ENCODE measurements at regions not wholly inside any gene's neighbourhood (a gene's known extent, or its start where the extent isn't known, plus 50 kb on each side); places are given as distances from the start of the nearest gene placed in this dataset.
A peak's percentile ranks its signal among the peaks of the same experiment; 100 is the strongest.
"Not testable (repeated sequence)": the region's sequence is repeated elsewhere in the genome, so short reads cannot be mapped to it uniquely, and the experiment has no call there.

- no peak for DNase-seq
- H3K36me3 ChIP-seq (ENCODE audit: control insufficient read depth, insufficient read depth, low read length), result no peaks in the 10 kb centered on the region
- 94% methylated on average over 5 of the region's 9 CpGs for WGBS (ENCODE audit: insufficient coverage)
- H3K4me3 ChIP-seq (ENCODE audit: low read length), result no peak overlapping the region
- H3K27me3 ChIP-seq (ENCODE audit: control insufficient read depth, insufficient read depth, low read length), result peaks cover 4% of the 10 kb centered on the region
- no peaks in the 10 kb centered on the region for H3K9me3 ChIP-seq (replicated peaks; ENCODE audit: control insufficient read depth, low read depth, low read length)
- H3K4me1 ChIP-seq (ENCODE audit: control insufficient read depth, insufficient read depth, low read length), result no peaks in the 10 kb centered on the region
- H3K27ac ChIP-seq (ENCODE audit: low read length), result no peak overlapping the region
Measured at GRCh38 chrX:542179-542578, 88.4 kb upstream of the SHOX start.

- no peaks in the 10 kb centered on the region for H3K9me3 ChIP-seq (replicated peaks; ENCODE audit: control insufficient read depth, low read depth, low read length)
- H3K36me3 ChIP-seq (ENCODE audit: control insufficient read depth, insufficient read depth, low read length), result no peaks in the 10 kb centered on the region
- H3K27me3 ChIP-seq (ENCODE audit: control insufficient read depth, insufficient read depth, low read length), result peaks cover 4% of the 10 kb centered on the region
- DNase-seq, result peak; percentile 27
- WGBS (ENCODE audit: insufficient coverage), result 35% methylated on average over 16 of the region's 19 CpGs
- H3K4me1 ChIP-seq (ENCODE audit: control insufficient read depth, insufficient read depth, low read length), result no peaks in the 10 kb centered on the region
- H3K4me3 ChIP-seq (ENCODE audit: low read length), result no peak overlapping the region
- H3K27ac ChIP-seq (ENCODE audit: low read length), result no peak overlapping the region
Measured at GRCh38 chrX:545452-545885, 85.1 kb upstream of the SHOX start.

- H3K36me3 ChIP-seq (ENCODE audit: control insufficient read depth, insufficient read depth, low read length), result no peaks in the 10 kb centered on the region
- no peaks in the 10 kb centered on the region for H3K4me1 ChIP-seq (ENCODE audit: control insufficient read depth, insufficient read depth, low read length)
- no peak for DNase-seq
- no peak overlapping the region for H3K27ac ChIP-seq (ENCODE audit: low read length)
- WGBS (ENCODE audit: insufficient coverage), result 78% methylated on average over 1 of the region's 1 CpG
- no peak overlapping the region for H3K4me3 ChIP-seq (ENCODE audit: low read length)
- no peaks in the 10 kb centered on the region for H3K9me3 ChIP-seq (replicated peaks; ENCODE audit: control insufficient read depth, low read depth, low read length)
- no peaks in the 10 kb centered on the region for H3K27me3 ChIP-seq (ENCODE audit: control insufficient read depth, insufficient read depth, low read length)
Measured at GRCh38 chrX:550514-550913, 80.1 kb upstream of the SHOX start.

- H3K27me3 ChIP-seq (ENCODE audit: control insufficient read depth, insufficient read depth, low read length), result no peaks in the 10 kb centered on the region
- H3K27ac ChIP-seq (ENCODE audit: low read length), result no peak overlapping the region
- H3K9me3 ChIP-seq (replicated peaks; ENCODE audit: control insufficient read depth, low read depth, low read length), result no peaks in the 10 kb centered on the region
- 88% methylated on average over 2 of the region's 2 CpGs for WGBS (ENCODE audit: insufficient coverage)
- no peak for DNase-seq
- H3K4me1 ChIP-seq (ENCODE audit: control insufficient read depth, insufficient read depth, low read length), result no peaks in the 10 kb centered on the region
- H3K36me3 ChIP-seq (ENCODE audit: control insufficient read depth, insufficient read depth, low read length), result no peaks in the 10 kb centered on the region
- no peak overlapping the region for H3K4me3 ChIP-seq (ENCODE audit: low read length)
Measured at GRCh38 chrX:551306-551705, 79.3 kb upstream of the SHOX start.

GRCh38 chrX:552496-552895 lies 78.1 kb upstream of the SHOX start:
- 84% methylated on average over 14 of the region's 17 CpGs for WGBS (ENCODE audit: insufficient coverage)

GRCh38 chrX:554271-554670 lies 76.3 kb upstream of the SHOX start:
- Histone ChIP-seq H3K36me3 (ENCODE audit: control insufficient read depth, insufficient read depth, low read length) (no peaks in the 10 kb centered on the region), H3K27ac (ENCODE audit: low read length) (no peak overlapping the region), H3K9me3 (replicated peaks; ENCODE audit: control insufficient read depth, low read depth, low read length) (no peaks in the 10 kb centered on the region), H3K27me3 (ENCODE audit: control insufficient read depth, insufficient read depth, low read length) (no peaks in the 10 kb centered on the region), H3K4me3 (ENCODE audit: low read length) (no peak overlapping the region), H3K4me1 (ENCODE audit: control insufficient read depth, insufficient read depth, low read length) (no peaks in the 10 kb centered on the region)
- DNase-seq, result no peak
- 61% methylated on average over 18 of the region's 21 CpGs for WGBS (ENCODE audit: insufficient coverage)

More at GRCh38 chrX:552496-552895, 78.1 kb upstream of the SHOX start:
- DNase-seq, result no peak
- H3K4me1 ChIP-seq (ENCODE audit: control insufficient read depth, insufficient read depth, low read length), result no peaks in the 10 kb centered on the region
- H3K27ac ChIP-seq (ENCODE audit: low read length), result no peak overlapping the region
- H3K27me3 ChIP-seq (ENCODE audit: control insufficient read depth, insufficient read depth, low read length), result no peaks in the 10 kb centered on the region
- H3K9me3 ChIP-seq (replicated peaks; ENCODE audit: control insufficient read depth, low read depth, low read length), result no peaks in the 10 kb centered on the region
- no peak overlapping the region for H3K4me3 ChIP-seq (ENCODE audit: low read length)
- H3K36me3 ChIP-seq (ENCODE audit: control insufficient read depth, insufficient read depth, low read length), result no peaks in the 10 kb centered on the region

GRCh38 chrX:555725-556666 lies 74.6 kb upstream of the SHOX start:
- no peak overlapping the region for H3K27ac ChIP-seq (ENCODE audit: low read length)
- no peak for DNase-seq
- no peak overlapping the region for H3K4me3 ChIP-seq (ENCODE audit: low read length)
- no peaks in the 10 kb centered on the region for H3K36me3 ChIP-seq (ENCODE audit: control insufficient read depth, insufficient read depth, low read length)
- H3K9me3 ChIP-seq (replicated peaks; ENCODE audit: control insufficient read depth, low read depth, low read length), result no peaks in the 10 kb centered on the region
- 33% methylated on average over 17 of the region's 37 CpGs for WGBS (ENCODE audit: insufficient coverage)
- H3K4me1 ChIP-seq (ENCODE audit: control insufficient read depth, insufficient read depth, low read length), result no peaks in the 10 kb centered on the region
- no peaks in the 10 kb centered on the region for H3K27me3 ChIP-seq (ENCODE audit: control insufficient read depth, insufficient read depth, low read length)

GRCh38 chrX:557601-558000 lies 73.0 kb upstream of the SHOX start:
- not testable (repeated sequence) for H3K36me3 ChIP-seq (ENCODE audit: control insufficient read depth, insufficient read depth, low read length); H3K4me1 ChIP-seq (ENCODE audit: control insufficient read depth, insufficient read depth, low read length); DNase-seq; H3K27ac ChIP-seq (ENCODE audit: low read length); H3K27me3 ChIP-seq (ENCODE audit: control insufficient read depth, insufficient read depth, low read length); H3K9me3 ChIP-seq (replicated peaks; ENCODE audit: control insufficient read depth, low read depth, low read length); H3K4me3 ChIP-seq (ENCODE audit: low read length)
- WGBS (ENCODE audit: insufficient coverage), result 88% methylated on average over 10 of the region's 21 CpGs

- not testable (repeated sequence) for H3K27me3 ChIP-seq (ENCODE audit: control insufficient read depth, insufficient read depth, low read length); H3K27ac ChIP-seq (ENCODE audit: low read length); H3K36me3 ChIP-seq (ENCODE audit: control insufficient read depth, insufficient read depth, low read length); DNase-seq; H3K4me1 ChIP-seq (ENCODE audit: control insufficient read depth, insufficient read depth, low read length); H3K4me3 ChIP-seq (ENCODE audit: low read length); H3K9me3 ChIP-seq (replicated peaks; ENCODE audit: control insufficient read depth, low read depth, low read length)
- no CpG with 5 or more reads among the region's 10 CpGs for WGBS (ENCODE audit: insufficient coverage)
Measured at GRCh38 chrX:559282-559681, 71.3 kb upstream of the SHOX start.

GRCh38 chrX:567891-568290 lies 62.7 kb upstream of the SHOX start:
- 71% methylated on average over 6 of the region's 8 CpGs for WGBS (ENCODE audit: insufficient coverage)
- Histone ChIP-seq H3K9me3 (replicated peaks; ENCODE audit: control insufficient read depth, low read depth, low read length) (peaks cover 8% of the 10 kb centered on the region), H3K4me1 (ENCODE audit: control insufficient read depth, insufficient read depth, low read length) (no peaks in the 10 kb centered on the region), H3K36me3 (ENCODE audit: control insufficient read depth, insufficient read depth, low read length) (no peaks in the 10 kb centered on the region), H3K27ac (ENCODE audit: low read length) (no peak overlapping the region), H3K27me3 (ENCODE audit: control insufficient read depth, insufficient read depth, low read length) (no peaks in the 10 kb centered on the region), H3K4me3 (ENCODE audit: low read length) (no peak overlapping the region)
- no peak for DNase-seq

All from muscle of leg (tissue), 3 donors.